Erythroblast (primary cell): ENCODE measurements at regions not wholly inside any gene's neighbourhood (a gene's known extent, or its start where the extent isn't known, plus 50 kb on each side); places are given as distances from the start of the nearest gene placed in this dataset.

Experiments
- DNase-seq, 2 experiments: peaks; one replicate each; lab custom pipeline; 2025; lab: John Stamatoyannopoulos, UW
- GATA1 ChIP-seq: IDR thresholded peaks from 2 replicates; pipeline ENCODE4 v1.6.1; 2011; ENCODE audit warnings: low read depth, mild to moderate bottlenecking, control low read depth, low read length, moderate library complexity
- POLR2A ChIP-seq: IDR thresholded peaks from 2 replicates; pipeline ENCODE4 v1.6.1; 2011; ENCODE audit warnings: mild to moderate bottlenecking, low read length

DNA sequence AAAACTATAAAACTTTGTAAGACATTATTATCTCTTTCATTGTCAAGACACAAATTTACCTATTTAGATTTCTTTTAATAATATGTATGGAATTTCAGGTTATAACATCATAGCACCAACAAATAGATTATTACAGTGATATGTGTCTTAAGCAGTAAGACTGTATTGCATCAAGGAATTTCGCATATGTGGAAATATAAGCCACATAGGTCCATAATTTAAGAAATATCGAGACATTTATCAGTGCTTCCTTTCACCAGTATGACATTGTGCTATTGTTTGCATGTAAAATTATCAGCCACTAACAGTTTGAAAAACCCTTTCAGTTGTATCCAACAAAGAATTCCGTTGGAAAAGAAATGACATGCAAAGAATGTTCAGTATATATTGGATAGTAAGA, 186.7 kb upstream of the RASA1 start:
- TF ChIP-seq POLR2A (no peak), GATA1 (no peak)
- no peak for DNase-seq

DNA sequence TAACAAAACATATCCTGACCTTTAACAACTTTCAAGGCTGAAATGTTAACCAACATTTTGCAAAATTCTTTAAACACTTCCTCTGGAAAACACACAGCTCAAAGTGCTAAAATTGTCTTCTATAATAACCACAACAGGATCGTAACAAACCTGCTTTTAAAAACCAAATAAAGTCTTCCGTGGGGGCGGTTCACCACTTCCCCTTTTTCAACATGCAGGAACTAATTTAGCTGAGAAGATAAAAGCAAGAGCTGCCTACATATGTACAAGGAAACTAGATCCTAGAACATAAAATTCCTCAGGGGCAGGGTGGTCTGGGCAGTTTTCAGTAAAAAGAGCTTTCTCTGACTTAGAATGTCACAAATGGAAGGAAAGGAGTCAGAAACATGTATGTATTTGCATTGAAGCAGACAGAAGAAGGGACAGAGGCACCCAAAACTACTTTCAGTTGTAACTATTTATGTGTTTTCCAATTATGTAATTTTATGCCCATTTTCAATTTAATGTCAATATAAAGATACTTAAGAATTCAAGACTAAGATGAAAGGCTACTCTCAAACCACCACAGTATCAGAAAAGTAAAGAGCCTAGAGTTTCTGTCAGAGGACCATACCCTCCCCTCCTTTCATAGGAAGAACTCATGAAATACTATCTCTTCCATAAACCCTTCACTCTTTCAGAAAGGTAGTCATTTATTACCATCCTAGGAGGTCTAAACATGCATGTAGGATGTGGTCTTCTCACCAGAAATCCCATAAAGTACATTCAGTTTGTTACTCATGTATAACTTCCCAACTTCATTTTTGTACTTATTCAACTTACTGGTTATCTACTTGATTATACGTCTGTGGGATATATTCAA, 185.9 kb upstream of the RASA1 start:
- TF ChIP-seq GATA1 = no peak
- TF ChIP-seq POLR2A = no peak
- DNase-seq = peak in 1 of 2 experiments; percentile 10

DNA sequence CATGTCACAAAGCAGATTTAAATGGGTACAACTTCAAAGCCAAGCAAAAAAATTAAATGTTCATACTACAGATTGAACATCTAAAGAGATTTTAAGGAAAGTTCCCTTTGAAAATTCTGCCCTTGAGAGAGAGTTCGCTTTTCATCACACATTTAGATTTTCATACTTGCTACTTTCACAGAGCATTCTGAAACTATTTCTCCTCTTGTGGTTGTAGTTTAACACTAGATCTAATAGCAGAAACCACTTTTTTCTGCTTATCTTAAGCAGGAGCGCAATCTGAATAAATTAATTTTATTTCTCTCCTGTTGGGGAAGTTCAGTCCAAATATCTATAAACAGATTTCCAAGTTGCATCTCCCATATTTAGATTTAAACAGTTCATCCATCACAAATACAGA, 173.3 kb upstream of the RASA1 start:
- TF ChIP-seq GATA1 (no peak), POLR2A (no peak)
- no peak for DNase-seq

DNA sequence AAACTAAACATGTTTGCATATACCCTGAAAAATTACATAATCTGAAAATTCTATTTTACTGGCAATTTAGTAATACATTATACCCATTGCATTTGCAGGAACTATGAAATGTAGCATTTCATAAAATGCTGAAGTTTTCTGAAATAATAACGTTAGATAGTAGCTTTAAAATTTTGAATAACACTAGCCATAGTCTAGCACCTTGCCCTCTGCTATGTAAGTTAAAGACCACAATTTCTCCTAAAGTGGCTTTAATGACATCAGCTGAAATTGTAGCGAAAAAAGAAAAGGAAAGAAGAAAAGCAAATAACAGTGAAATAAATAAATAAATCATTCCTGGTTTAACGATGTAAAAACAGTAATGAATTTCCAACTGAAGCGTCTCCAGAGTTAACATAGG, 172.8 kb upstream of the RASA1 start:
- no peak for DNase-seq
- TF ChIP-seq GATA1 = no peak

GRCh38 chr5:87095787-87096186, 171.9 kb upstream of the RASA1 start:
- DNase-seq = no peak
- TF ChIP-seq GATA1 (no peak), POLR2A (no peak)

DNA sequence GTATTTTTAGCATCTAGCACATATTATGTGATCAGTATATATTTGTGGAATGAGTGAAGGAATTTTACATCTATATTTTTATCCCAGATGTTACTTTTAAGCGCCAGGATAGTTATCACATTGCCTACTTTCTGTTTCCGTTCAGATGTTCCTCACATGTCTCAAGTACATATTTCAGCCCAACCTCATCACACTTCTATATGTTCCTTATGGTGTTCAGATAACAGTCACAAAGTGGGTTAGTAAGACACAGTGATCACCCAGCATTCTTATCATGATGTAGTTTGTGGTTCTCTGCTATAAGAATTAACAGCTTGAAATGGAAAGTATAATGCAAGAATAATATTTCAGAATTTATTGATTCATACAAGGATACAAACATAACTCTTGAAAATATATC, 170.0 kb upstream of the RASA1 start:
- peak in 1 of 2 experiments; percentile 20 for DNase-seq
- TF ChIP-seq GATA1 = no peak
- TF ChIP-seq POLR2A = no peak

GRCh38 chr5:87099291-87099839, 168.3 kb upstream of the RASA1 start:
- TF ChIP-seq POLR2A (no peak), GATA1 (no peak)
- DNase-seq = no peak

DNA sequence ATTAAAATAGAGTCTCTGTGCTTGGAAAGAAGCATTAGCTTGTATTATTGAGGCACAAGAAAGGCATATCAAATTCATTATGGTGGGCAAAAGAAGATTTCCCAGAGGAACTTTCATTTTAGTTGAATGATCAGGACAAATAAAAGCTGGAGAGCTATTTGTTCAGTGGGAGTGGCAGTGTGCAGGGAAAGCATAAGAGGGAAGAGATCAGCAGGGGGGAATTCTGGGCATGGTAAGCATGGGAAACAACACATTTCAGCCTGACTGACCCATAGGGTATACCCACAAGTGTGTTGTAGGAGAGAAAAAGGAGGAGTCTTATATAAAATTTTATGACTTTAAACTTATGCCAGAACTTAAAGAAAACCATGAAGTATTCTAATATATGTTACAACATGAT, 167.7 kb upstream of the RASA1 start:
- no peak for DNase-seq
- TF ChIP-seq POLR2A = no peak
- TF ChIP-seq GATA1 = no peak

DNA sequence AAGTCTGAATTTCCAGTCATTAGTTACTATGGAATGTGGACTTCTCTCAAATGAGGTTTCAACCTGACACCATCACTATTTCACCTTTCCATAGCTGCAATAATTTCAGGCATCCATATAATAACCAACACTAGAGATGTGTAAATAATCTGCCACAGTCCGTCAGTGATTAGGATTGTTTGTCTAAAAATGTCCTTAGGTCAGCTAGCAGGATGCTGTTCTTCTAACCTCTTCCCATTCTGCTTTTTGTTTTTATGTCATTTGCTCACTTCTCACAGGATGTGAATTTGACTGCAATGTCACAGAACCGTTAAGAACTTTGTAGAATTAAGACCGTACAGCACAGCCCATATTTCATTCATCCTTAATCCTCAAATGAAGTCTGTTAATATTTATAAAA, 166.4 kb upstream of the RASA1 start:
- DNase-seq = no peak
- TF ChIP-seq GATA1 (no peak), POLR2A (no peak)

GRCh38 chr5:87102841-87103240, 164.8 kb upstream of the RASA1 start:
- no peak for TF ChIP-seq POLR2A
- TF ChIP-seq GATA1 = no peak
- no peak for DNase-seq

DNA sequence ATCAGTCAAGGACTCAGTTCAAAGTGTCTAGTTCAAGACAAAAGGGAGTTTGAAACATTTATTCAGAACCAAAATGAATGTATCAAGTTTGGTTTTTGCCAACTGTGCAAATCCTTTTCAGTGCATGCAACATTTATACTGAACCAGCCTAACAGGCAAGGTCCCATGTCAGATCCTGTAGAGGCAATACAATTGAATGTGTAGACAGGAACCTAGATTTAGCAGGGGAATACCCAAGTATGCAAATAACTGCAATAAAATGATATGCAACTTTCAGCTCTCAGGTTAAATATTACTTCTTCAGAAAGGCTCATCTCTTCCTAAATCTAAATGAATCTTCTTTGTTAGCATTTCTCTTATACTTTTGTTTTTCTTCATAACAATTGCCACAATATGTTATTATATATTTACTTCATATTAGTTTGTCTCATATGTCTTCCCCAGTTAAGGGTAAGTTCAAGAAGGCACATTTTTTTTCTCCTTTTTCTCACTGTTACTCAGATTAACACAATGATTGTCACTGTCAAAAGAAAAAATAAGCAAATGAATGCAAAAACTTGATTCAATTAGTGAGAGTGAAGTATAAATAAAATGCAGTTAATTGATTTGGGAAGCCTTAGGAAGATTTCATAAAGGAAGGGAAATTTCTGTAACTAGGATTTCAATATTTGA, 163.9 kb upstream of the RASA1 start:
- no peak for DNase-seq
- TF ChIP-seq POLR2A (no peak), GATA1 (no peak)

DNA sequence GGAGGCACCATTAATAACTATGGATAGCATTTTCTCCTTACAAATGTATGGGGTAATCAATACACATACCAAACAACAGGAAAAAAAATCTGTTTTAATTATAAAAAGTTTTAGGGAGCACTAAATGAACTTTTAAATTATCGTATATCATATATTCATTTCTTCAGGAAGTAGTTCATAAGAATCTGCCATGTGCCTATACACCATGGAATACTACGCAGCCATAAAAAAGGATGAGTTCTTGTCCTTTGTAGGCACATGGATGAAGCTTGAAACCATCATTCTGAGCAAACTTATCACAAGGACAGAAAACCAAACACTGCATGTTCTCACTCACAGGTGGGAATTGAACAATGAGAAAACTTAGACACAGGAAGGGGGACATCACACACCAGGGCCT, 162.1 kb upstream of the RASA1 start:
- TF ChIP-seq GATA1 (no peak), POLR2A (no peak)

DNA sequence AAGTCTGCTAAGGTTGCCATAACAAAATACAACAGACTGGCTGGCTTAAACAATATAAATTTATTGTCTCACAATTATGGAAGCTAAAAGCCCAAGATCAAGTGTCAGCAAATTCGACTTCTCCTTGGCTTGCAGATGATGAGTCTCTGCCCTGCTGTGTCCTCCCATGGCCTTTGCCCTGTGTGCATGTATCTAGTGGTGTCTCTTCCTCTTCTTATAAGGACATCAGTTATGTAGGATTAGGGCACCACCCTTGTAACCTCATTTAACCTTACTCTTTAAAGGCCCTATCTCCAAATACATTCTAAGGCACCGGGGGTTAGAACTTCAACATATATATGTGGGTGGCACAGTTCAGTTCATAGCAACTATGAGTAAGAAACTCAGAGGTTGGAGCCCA, 157.9 kb upstream of the RASA1 start:
- peak; percentile 57 to 74 for DNase-seq
- no peak for TF ChIP-seq POLR2A
- no peak for TF ChIP-seq GATA1

More for the DNA sequence above, 162.1 kb upstream of the RASA1 start:
- no peak for DNase-seq

DNA sequence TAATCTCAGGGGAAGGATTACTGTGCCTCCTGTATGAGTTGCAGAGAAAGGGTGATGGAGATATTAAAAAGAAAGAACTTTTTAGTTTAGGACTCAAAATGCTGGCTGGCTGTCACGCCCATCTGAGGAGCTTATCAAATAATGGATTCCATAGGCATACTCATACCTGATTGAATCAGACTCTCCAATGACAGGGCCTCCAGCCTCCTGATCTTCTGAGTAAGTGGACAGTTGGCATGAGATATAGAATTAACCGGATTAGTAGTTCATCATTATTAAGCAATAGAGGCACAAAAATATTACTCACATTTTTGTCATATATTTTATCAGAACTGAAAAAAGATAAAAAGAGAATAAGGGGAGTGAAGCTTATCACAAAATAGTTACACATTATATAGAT, 157.0 kb upstream of the RASA1 start:
- DNase-seq = no peak
- no peak for TF ChIP-seq POLR2A
- no peak for TF ChIP-seq GATA1
